NCI-H1048 (cell line): ENCODE measurements at regions not wholly inside any gene's neighbourhood (a gene's known extent, or its start where the extent isn't known, plus 50 kb on each side); places are given as distances from the start of the nearest gene placed in this dataset.
"Not testable (repeated sequence)": the region's sequence is repeated elsewhere in the genome, so short reads cannot be mapped to it uniquely, and the experiment has no call there.

ENCODE experiments used
- DNase-seq: peaks from one replicate; lab custom pipeline; 2025; lab: John Stamatoyannopoulos, UW

- no peak for DNase-seq
These were observed 159.6 kb upstream of the CADM1 start for GRCh38 chr11:115663790-115664189.

- DNase-seq = no peak
These were observed 156.0 kb upstream of the CADM1 start for GRCh38 chr11:115660030-115660805.

- no peak for DNase-seq
These were observed 155.1 kb upstream of the CADM1 start for GRCh38 chr11:115659061-115659963.

- DNase-seq = no peak
These were observed 153.4 kb upstream of the CADM1 start for GRCh38 chr11:115657586-115657985.

- no peak for DNase-seq
These were observed 152.5 kb upstream of the CADM1 start for GRCh38 chr11:115656669-115657068.

- no peak for DNase-seq
These were observed 151.8 kb upstream of the CADM1 start for GRCh38 chr11:115656041-115656440.

GRCh38 chr11:115654792-115655191, 150.6 kb upstream of the CADM1 start:
- DNase-seq = no peak

GRCh38 chr11:115653926-115654325, 149.7 kb upstream of the CADM1 start:
- no peak for DNase-seq

GRCh38 chr11:115653076-115653475, 148.9 kb upstream of the CADM1 start:
- no peak for DNase-seq

GRCh38 chr11:115652496-115652895, 148.3 kb upstream of the CADM1 start:
- DNase-seq = no peak

- no peak for DNase-seq
These were observed 147.9 kb upstream of the CADM1 start for GRCh38 chr11:115652094-115652493.

- no peak for DNase-seq
These were observed 145.2 kb upstream of the CADM1 start for GRCh38 chr11:115649461-115649860.

GRCh38 chr11:115645631-115646317, 141.6 kb upstream of the CADM1 start:
- no peak for DNase-seq

- no peak for DNase-seq
These were observed 140.6 kb upstream of the CADM1 start for GRCh38 chr11:115644856-115645255.

GRCh38 chr11:115643549-115644270, 139.5 kb upstream of the CADM1 start:
- no peak for DNase-seq

GRCh38 chr11:115642660-115643059, 138.4 kb upstream of the CADM1 start:
- DNase-seq = no peak

GRCh38 chr11:115637599-115638241, 133.5 kb upstream of the CADM1 start:
- no peak for DNase-seq

GRCh38 chr11:115636753-115637527, 132.7 kb upstream of the CADM1 start:
- DNase-seq = no peak

GRCh38 chr11:115633977-115634376, 129.8 kb upstream of the CADM1 start:
- DNase-seq = not testable (repeated sequence)

GRCh38 chr11:115632061-115632460, 127.8 kb upstream of the CADM1 start:
- no peak for DNase-seq

GRCh38 chr11:115631609-115632008, 127.4 kb upstream of the CADM1 start:
- DNase-seq = no peak
